ENCODE measurements at regions not wholly inside any gene's neighbourhood (a gene's known extent, or its start where the extent isn't known, plus 50 kb on each side); places are given as distances from the start of the nearest gene placed in this dataset.

DNA sequence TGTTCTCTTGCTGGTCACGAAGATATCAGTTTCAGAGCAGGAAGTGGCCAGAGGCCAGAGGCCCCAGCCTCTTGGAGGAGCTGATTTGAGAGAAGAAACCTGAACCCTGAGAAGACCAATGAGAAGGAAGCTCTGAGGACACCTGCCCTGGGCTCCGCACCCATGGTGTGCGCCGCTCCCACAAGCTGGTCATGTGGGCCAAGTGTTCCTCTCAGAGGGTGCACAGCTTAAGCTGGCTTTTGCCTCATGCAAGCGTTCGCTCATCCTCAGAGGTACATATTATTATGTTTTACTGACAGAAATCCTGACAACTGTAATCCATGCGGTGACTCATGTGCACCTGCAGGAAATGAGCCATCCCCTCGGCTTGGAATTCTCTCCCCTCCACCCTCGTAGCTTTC, 316.1 kb upstream of the MYT1L start:
- no peak for TF ChIP-seq TAF1 (IDR thresholded peaks at IDR 0.05; ENCODE audit: low read depth, low read length)
- TF ChIP-seq POLR2A (IDR thresholded peaks at IDR 0.05; ENCODE audit: control extremely low read depth in 1 of 2, low read depth in 2 of 2, low read length in 2 of 2): no peak
- no peak for TF ChIP-seq ASH2L (IDR thresholded peaks at IDR 0.05; ENCODE audit: low read length)
- TF ChIP-seq, protein P1, sequence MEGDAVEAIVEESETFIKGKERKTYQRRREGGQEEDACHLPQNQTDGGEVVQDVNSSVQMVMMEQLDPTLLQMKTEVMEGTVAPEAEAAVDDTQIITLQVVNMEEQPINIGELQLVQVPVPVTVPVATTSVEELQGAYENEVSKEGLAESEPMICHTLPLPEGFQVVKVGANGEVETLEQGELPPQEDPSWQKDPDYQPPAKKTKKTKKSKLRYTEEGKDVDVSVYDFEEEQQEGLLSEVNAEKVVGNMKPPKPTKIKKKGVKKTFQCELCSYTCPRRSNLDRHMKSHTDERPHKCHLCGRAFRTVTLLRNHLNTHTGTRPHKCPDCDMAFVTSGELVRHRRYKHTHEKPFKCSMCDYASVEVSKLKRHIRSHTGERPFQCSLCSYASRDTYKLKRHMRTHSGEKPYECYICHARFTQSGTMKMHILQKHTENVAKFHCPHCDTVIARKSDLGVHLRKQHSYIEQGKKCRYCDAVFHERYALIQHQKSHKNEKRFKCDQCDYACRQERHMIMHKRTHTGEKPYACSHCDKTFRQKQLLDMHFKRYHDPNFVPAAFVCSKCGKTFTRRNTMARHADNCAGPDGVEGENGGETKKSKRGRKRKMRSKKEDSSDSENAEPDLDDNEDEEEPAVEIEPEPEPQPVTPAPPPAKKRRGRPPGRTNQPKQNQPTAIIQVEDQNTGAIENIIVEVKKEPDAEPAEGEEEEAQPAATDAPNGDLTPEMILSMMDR (IDR thresholded peaks at IDR 0.05; ENCODE audit: control extremely low read depth in 1 of 3, insufficient read depth in 1 of 3, low read depth in 1 of 3, low read length in 3 of 3): no peak
- no peak for TF ChIP-seq GTF2F1 (IDR thresholded peaks at IDR 0.05; ENCODE audit: borderline replicate concordance, low read depth, low read length)
- TF ChIP-seq CHD2 (IDR thresholded peaks at IDR 0.05; ENCODE audit: low read length): no peak
- TF ChIP-seq CREB1 (IDR thresholded peaks at IDR 0.05): no peak
- TF ChIP-seq, protein P2, sequence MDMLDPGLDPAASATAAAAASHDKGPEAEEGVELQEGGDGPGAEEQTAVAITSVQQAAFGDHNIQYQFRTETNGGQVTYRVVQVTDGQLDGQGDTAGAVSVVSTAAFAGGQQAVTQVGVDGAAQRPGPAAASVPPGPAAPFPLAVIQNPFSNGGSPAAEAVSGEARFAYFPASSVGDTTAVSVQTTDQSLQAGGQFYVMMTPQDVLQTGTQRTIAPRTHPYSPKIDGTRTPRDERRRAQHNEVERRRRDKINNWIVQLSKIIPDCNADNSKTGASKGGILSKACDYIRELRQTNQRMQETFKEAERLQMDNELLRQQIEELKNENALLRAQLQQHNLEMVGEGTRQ (IDR thresholded peaks at IDR 0.05; ENCODE audit: low read length): no peak
- no peak for TF ChIP-seq SIN3A (conservative IDR thresholded peaks at IDR 0.05 in 1 of 2, IDR thresholded peaks at IDR 0.05 in 1 of 2; ENCODE audit: low read depth in 1 of 2, low read length in 2 of 2)
- no peak for TF ChIP-seq BRCA1 (IDR thresholded peaks at IDR 0.05; ENCODE audit: low read depth, low read length)
- TF ChIP-seq CEBPB (IDR thresholded peaks at IDR 0.05; ENCODE audit: low read depth, low read length): no peak
- no peak for TF ChIP-seq YY1 (IDR thresholded peaks at IDR 0.05; ENCODE audit: low read depth, low read length)
- TF ChIP-seq JUND (IDR thresholded peaks at IDR 0.05; ENCODE audit: low read length): no peak

Data from H1 (cell line).